Osteocyte (in vitro differentiated cells): ENCODE measurements at regions not wholly inside any gene's neighbourhood (a gene's known extent, or its start where the extent isn't known, plus 50 kb on each side); places are given as distances from the start of the nearest gene placed in this dataset.

Experiments used
- DNase-seq: peaks from one replicate; pipeline ENCODE4 v3.0.0; 2021; ENCODE audit warnings: mixed read lengths; ENCODE audit not compliant: unreplicated experiment; ENCODE audit errors: extremely low spot score
- H3K27ac Mint-ChIP-seq: one replicate; pipeline ENCODE4 v1.8.0; 2021; ENCODE audit warnings: mild to moderate bottlenecking, mixed read lengths; ENCODE audit not compliant: unreplicated experiment
- H3K27me3 Mint-ChIP-seq: one replicate; pipeline ENCODE4 v1.8.0; 2021; ENCODE audit warnings: mixed read lengths; ENCODE audit not compliant: unreplicated experiment
- H3K36me3 Mint-ChIP-seq: one replicate; pipeline ENCODE4 v1.8.0; 2021; ENCODE audit warnings: mixed read lengths; ENCODE audit not compliant: unreplicated experiment
- H3K4me1 Mint-ChIP-seq: one replicate; pipeline ENCODE4 v1.8.0; 2021; ENCODE audit warnings: mixed read lengths; ENCODE audit not compliant: unreplicated experiment
- H3K4me3 Mint-ChIP-seq: one replicate; pipeline ENCODE4 v1.8.0; 2021; ENCODE audit warnings: mild to moderate bottlenecking, moderate library complexity, mixed read lengths; ENCODE audit not compliant: unreplicated experiment
- H3K9me3 Mint-ChIP-seq: one replicate; pipeline ENCODE4 v1.8.0; 2021; ENCODE audit warnings: mixed read lengths; ENCODE audit not compliant: unreplicated experiment
- CTCF ChIP-seq: fragments of 200-600 bp; sonication (generic); IDR thresholded peaks from 2 replicates; pipeline ENCODE4 v1.5.0; 2021; ENCODE audit warnings: antibody characterized with exemption, mild to moderate bottlenecking, moderate library complexity

- Mint-ChIP-seq H3K9me3 (no peaks in the 10 kb centered on the region), H3K4me1 (no peaks in the 10 kb centered on the region), H3K27me3 (no peaks in the 10 kb centered on the region), H3K27ac (no peak overlapping the region), H3K36me3 (no peaks in the 10 kb centered on the region), H3K4me3 (no peak overlapping the region)
- no peak for DNase-seq
- no peak for TF ChIP-seq CTCF
These were observed 810.6 kb upstream of the NR2F2 start for GRCh38 chr15:95519887-95520286.

- no peaks in the 10 kb centered on the region for H3K9me3 Mint-ChIP-seq
- H3K27ac Mint-ChIP-seq: no peak overlapping the region
- H3K4me1 Mint-ChIP-seq: no peaks in the 10 kb centered on the region
- H3K27me3 Mint-ChIP-seq: no peaks in the 10 kb centered on the region
- no peaks in the 10 kb centered on the region for H3K36me3 Mint-ChIP-seq
- no peak for TF ChIP-seq CTCF
- DNase-seq: no peak
- H3K4me3 Mint-ChIP-seq: no peak overlapping the region
These were observed 810.0 kb upstream of the NR2F2 start for GRCh38 chr15:95520511-95520910.

GRCh38 chr15:95520922-95521321 is 809.6 kb upstream of the NR2F2 start:
- no peaks in the 10 kb centered on the region for H3K9me3 Mint-ChIP-seq
- no peaks in the 10 kb centered on the region for H3K36me3 Mint-ChIP-seq
- no peak overlapping the region for H3K27ac Mint-ChIP-seq
- DNase-seq: no peak
- no peaks in the 10 kb centered on the region for H3K27me3 Mint-ChIP-seq
- H3K4me3 Mint-ChIP-seq: no peak overlapping the region
- no peaks in the 10 kb centered on the region for H3K4me1 Mint-ChIP-seq
- no peak for TF ChIP-seq CTCF

- Mint-ChIP-seq H3K27ac (no peak overlapping the region), H3K9me3 (peaks cover 8% of the 10 kb centered on the region), H3K4me3 (no peak overlapping the region), H3K27me3 (no peaks in the 10 kb centered on the region), H3K4me1 (no peaks in the 10 kb centered on the region), H3K36me3 (no peaks in the 10 kb centered on the region)
- no peak for DNase-seq
- TF ChIP-seq CTCF: no peak
These were observed 808.0 kb upstream of the NR2F2 start for GRCh38 chr15:95522533-95522932.

- Mint-ChIP-seq H3K27ac (no peak overlapping the region), H3K9me3 (peaks cover 15% of the 10 kb centered on the region), H3K4me3 (no peak overlapping the region), H3K4me1 (peaks cover 8% of the 10 kb centered on the region), H3K36me3 (no peaks in the 10 kb centered on the region), H3K27me3 (no peaks in the 10 kb centered on the region)
- no peak for TF ChIP-seq CTCF
- no peak for DNase-seq
These were observed 801.6 kb upstream of the NR2F2 start for GRCh38 chr15:95528920-95529319.
